HG02798 (cell line): ENCODE measurements at regions not wholly inside any gene's neighbourhood (a gene's known extent, or its start where the extent isn't known, plus 50 kb on each side); places are given as distances from the start of the nearest gene placed in this dataset.
"Not testable (repeated sequence)": the region's sequence is repeated elsewhere in the genome, so short reads cannot be mapped to it uniquely, and the experiment has no call there.

Experiments used
- ATAC-seq: cut with Tn5 transposase; IDR thresholded peaks from one replicate; pipeline ENCODE4 v1.9.1; 2021; ENCODE audit warnings: mild to moderate bottlenecking; ENCODE audit not compliant: unreplicated experiment, poor library complexity

DNA sequence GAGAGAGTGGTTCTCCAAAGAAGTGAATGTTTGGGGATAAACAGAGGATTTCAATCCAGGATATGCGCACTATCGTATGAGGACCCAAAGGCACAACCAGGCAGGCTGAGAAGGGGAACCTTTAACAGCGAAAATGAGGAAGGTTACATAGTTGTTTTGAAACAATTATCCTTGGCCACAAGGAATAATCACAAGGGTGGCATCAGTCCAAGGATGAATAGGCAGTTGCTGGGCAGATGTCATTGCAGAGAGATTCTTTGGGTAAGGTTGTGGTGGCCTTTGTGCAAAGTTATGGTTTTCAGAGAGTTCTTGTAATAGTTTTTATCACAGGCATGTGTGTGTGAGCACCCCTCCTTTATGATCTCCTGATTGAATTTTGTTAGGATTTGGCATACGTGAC lies 58.9 kb upstream of the NBPF20 start:
- ATAC-seq, result not testable (repeated sequence)

DNA sequence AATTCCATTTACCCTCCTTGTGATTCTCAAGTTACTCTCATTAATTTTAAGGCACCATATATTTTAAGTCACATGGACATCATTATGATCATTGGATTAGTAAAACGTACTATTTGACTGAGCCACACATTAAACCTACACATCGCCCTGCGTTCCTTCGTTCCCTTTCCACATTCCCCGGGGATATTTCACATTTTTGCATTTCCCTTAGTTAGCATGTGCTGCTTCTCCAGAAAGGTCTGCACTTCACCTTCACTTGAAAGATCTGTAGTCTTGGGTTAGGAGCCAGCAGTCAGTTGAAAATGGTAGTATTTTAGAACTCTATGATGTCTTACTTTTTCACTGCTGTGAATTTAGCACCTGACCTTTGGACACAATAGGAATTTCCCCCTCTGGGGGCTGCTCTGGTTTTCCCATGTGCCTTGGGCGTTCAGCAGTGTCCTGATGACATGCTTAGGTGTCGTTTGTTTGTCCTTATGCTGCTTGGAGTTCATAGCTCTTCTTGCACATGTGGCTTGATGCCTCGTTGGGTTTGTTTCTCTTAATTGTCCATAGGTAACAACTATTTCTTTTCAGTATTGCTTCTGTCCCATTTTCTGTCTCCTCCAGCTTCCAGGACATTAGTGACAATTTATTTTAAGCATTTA lies 56.9 kb upstream of the NBPF20 start:
- ATAC-seq, result not testable (repeated sequence)

DNA sequence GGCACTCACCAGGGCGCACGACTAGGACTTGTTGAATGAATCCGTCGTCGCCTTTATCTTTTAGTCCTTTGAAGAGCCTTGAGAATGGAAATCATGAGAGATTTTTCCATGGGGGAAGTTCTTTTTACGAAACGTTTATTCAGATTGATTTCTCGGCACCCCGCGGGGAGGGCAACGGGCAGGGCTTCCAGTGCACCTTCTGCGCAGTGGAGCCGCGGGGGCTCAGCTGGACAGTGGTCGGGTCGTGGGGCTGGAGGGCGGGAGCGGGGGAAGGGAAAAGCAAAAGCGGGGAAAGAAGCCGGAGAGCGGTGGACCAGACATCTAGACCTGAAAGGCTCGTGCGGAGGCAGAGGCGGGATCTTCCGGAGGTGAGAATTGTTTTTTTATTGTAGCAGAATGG lies 50.6 kb upstream of the NBPF20 start:
- not testable (repeated sequence) for ATAC-seq

DNA sequence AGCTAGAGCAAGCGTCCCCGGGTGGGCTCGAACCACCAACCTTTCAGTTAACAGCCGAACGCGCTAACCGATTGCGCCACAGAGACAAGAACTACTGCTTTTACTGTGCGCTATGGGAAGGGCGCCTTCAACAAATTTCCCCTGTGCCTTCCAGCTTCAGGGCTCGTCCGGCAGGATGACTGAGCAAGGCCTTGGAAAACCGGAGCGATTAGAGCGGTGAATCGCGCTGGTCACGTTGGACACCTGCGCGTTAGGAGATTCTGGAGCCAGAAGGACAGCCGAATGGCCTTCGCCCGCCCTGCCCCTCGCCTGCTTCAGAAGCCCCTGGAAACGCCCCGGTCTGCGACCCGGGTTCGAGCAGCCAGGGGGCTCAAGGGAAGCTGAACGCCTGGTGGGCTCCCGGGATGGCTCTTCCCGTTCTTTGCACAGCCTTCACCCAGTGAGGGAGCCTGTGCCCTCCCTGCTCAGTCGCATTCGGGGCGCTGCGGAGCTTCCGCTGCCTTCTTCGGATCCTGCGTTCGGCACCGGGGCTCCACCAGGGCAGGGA lies 50.0 kb upstream of the NBPF20 start:
- not testable (repeated sequence) for ATAC-seq
